ENCODE measurements at regions not wholly inside any gene's neighbourhood (a gene's known extent, or its start where the extent isn't known, plus 50 kb on each side); places are given as distances from the start of the nearest gene placed in this dataset.

- DNase-seq: peak; percentile 46
Observed at GRCh38 chr2:207257251-207258250, 91.8 kb upstream of the KLF7 start.

GRCh38 chr2:207258263-207258991 is 92.7 kb upstream of the KLF7 start:
- peak; percentile 69 for DNase-seq

- DNase-seq: no peak
Observed at GRCh38 chr2:207260021-207260420, 94.3 kb upstream of the KLF7 start.

- no peak for DNase-seq
Observed at GRCh38 chr2:207260947-207261346, 95.2 kb upstream of the KLF7 start.

- no peak for DNase-seq
Observed at GRCh38 chr2:207264310-207264709, 98.6 kb upstream of the KLF7 start.

GRCh38 chr2:207265332-207265731 is 99.6 kb upstream of the KLF7 start:
- DNase-seq: no peak

- DNase-seq: no peak
Observed at GRCh38 chr2:207265869-207266268, 100.1 kb upstream of the KLF7 start.

- no peak for DNase-seq
Observed at GRCh38 chr2:207266648-207267047, 100.9 kb upstream of the KLF7 start.

- DNase-seq: no peak
Observed at GRCh38 chr2:207269038-207269437, 103.3 kb upstream of the KLF7 start.

GRCh38 chr2:207274530-207275189 is 108.9 kb upstream of the KLF7 start:
- no peak for DNase-seq

- no peak for DNase-seq
Observed at GRCh38 chr2:207275779-207276178, 110.0 kb upstream of the KLF7 start.

- DNase-seq: no peak
Observed at GRCh38 chr2:207276248-207276647, 110.5 kb upstream of the KLF7 start.

- no peak for DNase-seq
Observed at GRCh38 chr2:207276858-207277257, 111.1 kb upstream of the KLF7 start.

GRCh38 chr2:207279520-207279919 is 113.8 kb upstream of the KLF7 start:
- no peak for DNase-seq

- DNase-seq: no peak
Observed at GRCh38 chr2:207281436-207281835, 115.7 kb upstream of the KLF7 start.

GRCh38 chr2:207282916-207283315 is 117.2 kb upstream of the KLF7 start:
- DNase-seq: no peak

- DNase-seq: no peak
Observed at GRCh38 chr2:207283356-207283755, 117.6 kb upstream of the KLF7 start.

- no peak for DNase-seq
Observed at GRCh38 chr2:207284556-207285472, 119.1 kb upstream of the KLF7 start.

- DNase-seq: no peak
Observed at GRCh38 chr2:207285473-207285815, 119.7 kb upstream of the KLF7 start.

GRCh38 chr2:207286106-207286505 is 120.4 kb upstream of the KLF7 start:
- no peak for DNase-seq

GRCh38 chr2:207288628-207289027 is 122.9 kb upstream of the KLF7 start:
- DNase-seq: no peak

- peak; percentile 46 for DNase-seq
Observed at GRCh38 chr2:207289295-207290018, 123.7 kb upstream of the KLF7 start.
